HG02884 (cell line): ENCODE measurements at regions not wholly inside any gene's neighbourhood (a gene's known extent, or its start where the extent isn't known, plus 50 kb on each side); places are given as distances from the start of the nearest gene placed in this dataset.
A peak's percentile ranks its signal among the peaks of the same experiment; 100 is the strongest.
"Not testable (repeated sequence)": the region's sequence is repeated elsewhere in the genome, so short reads cannot be mapped to it uniquely, and the experiment has no call there.

Source experiments
- ATAC-seq: cut with Tn5 transposase; IDR thresholded peaks from one replicate; pipeline ENCODE4 v1.9.1; 2021; ENCODE audit warnings: mild to moderate bottlenecking, moderate library complexity; ENCODE audit not compliant: unreplicated experiment

DNA sequence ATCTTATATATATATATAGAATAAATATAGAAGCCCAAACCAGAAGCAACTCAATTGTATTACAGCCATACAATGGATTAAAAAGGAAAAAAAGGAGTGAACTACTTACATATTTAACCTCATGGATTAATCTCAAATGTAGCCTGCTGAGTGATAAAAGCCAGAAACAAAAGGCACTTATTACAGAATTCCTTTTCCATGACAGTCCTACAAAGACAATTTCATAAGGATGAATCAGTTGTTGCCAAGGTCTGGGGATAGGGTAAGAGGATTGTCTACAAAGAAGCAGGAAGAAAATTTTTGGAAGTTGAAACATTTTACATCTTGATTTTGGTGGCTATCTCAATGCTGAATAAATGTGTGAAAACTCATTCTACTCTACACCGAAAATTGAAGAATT, 103.9 kb upstream of the DCC start:
- ATAC-seq, result no peak

DNA sequence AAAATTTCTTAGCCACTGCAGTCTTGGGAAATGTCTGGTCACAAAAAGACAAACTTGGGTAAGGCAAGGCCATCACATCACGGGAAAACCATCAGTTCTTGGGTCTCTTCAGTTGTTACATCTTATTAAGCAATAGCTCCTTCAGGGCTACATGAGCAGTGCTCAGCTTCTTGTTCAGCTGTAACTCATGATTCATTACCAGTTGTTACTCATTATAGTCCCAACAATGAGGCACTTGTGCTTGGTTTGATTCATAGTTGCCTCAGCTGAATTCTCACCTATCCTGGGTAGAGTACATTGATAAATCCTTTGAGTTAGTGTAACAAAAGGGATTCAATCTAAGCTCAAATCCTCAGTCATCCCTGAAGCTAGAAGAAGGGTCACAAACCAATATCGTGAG, 102.4 kb upstream of the DCC start:
- ATAC-seq, result no peak

DNA sequence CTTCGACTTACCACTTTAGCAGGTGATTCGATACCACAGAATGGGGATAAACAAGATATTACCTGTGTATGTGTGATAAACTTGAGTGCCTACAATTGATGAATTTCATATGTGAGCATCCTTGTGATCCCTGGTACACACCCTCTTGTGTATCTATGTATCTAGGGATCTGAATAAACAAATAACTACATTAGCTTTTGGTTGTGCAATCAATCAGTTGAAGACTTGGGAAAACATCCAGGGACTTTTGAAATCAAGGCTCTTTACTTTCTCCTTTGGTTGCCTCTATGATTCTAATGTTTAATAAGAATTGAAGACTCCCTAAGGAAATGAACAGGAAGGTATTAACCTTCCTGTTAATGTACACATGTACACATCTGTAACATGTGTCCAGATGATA, 97.3 kb upstream of the DCC start:
- ATAC-seq, result no peak

DNA sequence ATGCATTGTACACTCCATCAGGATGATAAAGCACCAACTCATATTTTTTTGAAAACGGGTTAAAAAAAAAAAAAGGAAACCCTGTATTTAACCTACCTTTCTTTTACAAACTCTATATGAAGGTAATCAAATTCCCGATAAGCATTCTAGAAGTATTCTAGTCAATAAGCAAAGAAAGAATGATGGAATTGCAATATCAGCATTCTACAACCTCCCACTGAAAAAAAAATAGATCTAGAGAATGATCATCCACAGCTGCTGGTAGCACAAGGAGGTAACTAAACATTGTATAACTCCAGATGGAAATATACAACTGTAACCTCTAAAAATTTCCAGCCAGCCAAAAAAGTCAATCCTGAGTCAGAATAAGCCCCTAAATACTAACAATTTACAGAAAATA, 95.3 kb upstream of the DCC start:
- ATAC-seq, result no peak

DNA sequence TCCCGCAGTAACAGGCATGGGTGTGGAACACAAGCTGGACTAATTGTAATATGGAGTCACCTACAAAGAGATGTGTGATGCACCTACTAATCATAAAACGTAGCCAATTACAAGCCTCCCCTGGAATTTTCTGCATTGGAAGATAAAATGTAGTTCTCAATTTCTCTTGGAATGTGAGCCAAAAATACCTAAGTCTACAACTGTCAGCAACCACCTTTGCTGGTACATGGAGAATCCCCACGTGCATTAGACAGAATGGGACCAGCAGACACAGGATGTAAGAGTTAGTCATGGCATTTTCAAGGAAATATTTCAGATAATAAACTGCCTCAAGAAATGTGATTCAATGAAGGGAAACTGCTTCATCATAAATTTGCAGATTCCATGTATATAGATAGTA, 85.6 kb upstream of the DCC start:
- no peak for ATAC-seq

DNA sequence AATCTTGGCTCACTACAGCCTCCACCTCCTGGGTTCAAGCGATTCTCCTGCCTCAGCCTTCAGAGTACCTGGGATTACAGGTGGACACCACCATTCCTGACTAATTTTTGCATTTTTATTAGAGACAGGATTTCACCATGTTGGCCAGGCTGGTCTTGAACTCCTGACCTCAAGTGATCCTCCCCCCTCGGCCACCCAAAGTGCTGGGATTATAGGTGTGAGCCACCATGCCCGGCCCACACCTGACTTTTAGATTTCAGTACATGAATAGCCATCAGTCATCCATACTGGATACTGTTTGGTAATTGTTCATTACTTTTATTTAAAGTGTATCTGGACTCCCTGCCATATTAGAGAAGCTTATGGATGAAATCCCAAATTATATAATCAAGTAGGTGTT, 82.6 kb upstream of the DCC start:
- not testable (repeated sequence) for ATAC-seq

DNA sequence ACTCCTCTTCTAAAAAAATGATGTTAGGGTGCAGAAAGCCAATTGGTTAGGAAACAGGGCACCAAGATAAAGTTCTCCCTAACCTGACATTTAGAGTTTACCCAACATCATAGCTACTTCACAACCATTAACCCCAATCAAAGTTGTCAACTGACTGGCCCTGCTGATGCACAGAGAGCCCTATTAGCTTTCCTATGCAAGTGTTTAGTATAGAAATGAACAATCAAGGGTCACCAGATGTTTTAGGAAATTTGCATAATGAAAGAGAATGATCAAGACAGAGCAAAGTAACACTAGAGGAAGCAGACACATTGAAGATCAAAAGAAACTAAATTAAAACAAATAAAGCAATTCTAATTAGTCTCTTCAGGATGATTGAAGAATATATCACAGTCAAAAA, 64.2 kb upstream of the DCC start:
- no peak for ATAC-seq

DNA sequence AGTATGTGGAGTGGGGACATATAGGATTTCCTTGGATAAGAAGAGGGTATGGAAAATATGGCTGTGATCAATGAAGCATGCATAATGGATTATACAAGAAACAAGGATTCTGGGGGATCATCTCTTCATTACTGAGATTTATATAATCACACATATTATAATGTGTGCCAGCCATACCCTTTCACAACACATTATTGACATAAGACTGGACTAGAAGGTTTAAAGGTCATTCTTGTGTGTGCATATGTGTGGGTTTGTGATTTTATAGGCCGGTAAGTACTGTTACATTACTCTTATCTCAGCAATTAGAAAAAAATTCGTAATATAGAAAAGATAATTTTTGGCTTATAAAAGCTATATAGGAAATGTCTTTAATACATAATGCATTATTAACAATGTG, 62.2 kb upstream of the DCC start:
- ATAC-seq, result no peak

DNA sequence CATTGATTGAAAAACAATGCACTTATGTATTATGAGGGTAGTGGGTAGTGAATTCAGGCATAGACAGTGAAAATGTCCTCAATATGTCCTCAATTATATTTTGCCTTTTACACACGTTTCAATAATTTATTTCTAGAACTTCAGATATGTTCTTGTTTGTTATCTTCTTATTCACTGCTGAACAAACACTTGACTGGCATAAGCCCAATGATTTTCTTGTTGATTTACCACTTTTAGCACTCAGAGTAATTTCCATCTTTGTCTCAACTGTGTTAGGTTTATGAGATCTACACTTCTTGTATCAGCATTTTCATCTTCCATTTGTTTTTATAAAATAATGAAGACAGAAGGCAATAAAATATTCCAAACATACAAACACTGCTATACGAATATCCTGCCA, 61.8 kb upstream of the DCC start:
- ATAC-seq, result no peak

DNA sequence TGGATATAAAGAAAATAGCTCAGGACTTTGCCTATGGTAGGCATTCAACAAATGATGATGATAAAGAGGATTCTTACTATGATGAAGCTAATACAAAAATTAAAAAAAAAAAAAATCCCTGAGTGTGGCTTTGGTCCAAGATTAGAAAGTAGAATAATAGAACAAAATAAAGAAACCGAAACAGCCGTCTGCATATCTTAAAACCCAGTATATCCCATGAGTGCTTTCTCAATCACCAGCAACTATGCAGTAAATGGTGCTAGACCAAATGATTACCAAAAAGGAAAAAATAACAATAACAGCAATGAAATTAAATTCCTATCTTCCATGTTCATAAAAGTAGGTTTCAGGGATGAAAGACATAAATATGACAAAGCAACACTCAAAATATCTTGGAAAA, 59.3 kb upstream of the DCC start:
- no peak for ATAC-seq

DNA sequence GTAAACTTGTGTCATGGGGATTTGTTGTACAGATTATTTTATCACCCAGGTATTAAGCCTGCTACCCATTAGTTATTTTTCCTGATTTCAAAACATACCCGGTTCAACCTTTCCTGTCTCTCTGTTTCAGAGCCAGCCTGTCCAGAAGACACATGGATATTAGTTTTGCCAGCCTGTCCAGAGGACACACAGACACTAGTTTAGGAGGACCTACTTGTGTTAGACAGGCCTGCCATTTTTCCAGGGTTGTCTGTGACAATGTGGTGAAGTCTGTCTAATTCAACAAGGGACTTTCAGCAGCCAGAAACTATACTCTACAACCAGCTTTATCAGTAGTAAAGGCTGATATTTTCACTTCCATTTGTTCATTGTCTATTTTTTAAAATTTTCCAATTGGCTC, 56.1 kb upstream of the DCC start:
- ATAC-seq, result no peak

DNA sequence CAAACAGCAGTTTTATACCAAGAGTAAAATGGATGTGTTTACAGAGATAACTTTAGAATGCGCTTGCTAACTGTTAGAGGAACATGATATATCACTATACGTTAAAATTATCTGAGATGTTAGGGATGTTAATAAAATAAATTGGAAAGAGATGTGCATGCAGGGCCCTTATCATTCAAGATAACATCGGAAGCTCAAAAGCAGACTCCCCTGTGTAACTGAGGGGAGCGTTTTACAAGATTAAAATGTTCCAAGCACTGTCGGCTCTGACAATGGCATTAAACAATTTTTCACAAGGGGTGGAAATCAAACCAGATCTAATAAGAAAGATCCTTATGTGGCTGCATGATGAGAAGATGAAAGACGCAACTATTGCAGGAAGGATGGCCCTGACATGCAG, 53.3 kb upstream of the DCC start:
- no peak for ATAC-seq

DNA sequence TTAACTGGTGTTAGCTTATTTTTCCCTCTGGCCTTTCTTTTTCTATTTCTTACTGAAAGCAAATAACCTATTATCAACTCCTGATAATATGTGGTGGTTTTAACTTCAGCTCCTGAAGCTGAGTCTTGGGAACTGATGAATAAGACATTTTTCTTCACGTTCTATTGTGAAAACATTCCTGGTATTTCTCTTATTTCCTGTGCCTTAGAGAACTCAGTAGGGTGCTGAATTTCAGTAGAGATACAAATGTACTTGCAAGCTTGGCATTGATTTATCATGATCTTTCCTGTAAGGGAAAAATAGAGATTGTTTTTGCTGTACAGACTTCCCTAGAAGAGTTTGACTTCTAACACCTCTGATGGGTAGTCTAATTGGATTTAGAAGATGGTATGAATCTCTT, 52.8 kb upstream of the DCC start:
- ATAC-seq, result no peak

DNA sequence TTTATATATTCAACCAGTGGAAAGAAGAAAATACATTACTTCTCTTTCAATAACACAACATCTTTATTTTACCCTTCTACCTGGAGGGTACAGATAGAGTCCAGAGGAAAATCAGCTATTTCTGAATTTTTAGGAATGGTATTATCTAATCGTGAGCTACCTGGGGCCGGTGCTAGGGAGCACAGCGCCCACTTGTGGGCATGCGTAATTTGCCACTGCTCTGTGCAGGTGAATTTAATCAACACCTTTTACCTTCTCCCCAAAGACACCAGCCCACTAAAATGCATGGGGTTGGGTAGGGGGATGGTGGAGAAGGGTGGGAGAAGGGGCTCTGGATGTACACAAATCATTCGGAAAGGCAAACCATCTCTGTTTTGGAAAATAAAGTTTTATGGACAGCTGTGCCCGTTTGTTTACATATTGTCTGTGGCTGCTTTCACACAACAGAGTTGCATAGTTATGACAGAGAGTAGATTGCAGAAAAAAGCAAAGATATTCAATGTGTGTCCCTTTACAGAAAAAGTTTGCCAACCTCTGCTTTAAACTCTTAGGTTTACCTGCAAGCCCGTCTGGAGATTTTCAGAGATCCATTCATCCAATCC, 51.5 kb upstream of the DCC start:
- peak; percentile 73 for ATAC-seq

DNA sequence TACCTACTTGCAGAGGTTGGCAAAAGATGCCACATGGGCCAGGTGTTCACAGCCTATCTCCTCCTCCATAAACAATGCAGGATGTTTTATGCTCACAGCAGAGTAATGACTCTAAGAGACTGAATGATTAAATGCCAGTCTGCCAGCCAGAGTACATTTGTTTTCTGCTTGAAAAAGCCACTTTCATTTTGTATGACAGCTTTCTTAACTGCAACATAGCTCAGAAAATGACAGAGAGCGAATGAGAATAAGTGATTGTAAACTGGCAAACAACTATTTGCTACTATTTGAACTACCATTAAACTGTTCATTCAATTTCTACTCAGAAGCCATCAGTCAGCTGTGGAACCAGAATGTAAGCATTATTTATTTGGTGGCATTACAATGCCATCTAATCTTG, 50.6 kb upstream of the DCC start:
- no peak for ATAC-seq
